Kidney capillary endothelial cell (primary cell): ENCODE measurements at regions not wholly inside any gene's neighbourhood (a gene's known extent, or its start where the extent isn't known, plus 50 kb on each side); places are given as distances from the start of the nearest gene placed in this dataset.
"Not testable (repeated sequence)": the region's sequence is repeated elsewhere in the genome, so short reads cannot be mapped to it uniquely, and the experiment has no call there.

Experiments
- DNase-seq: peaks from one replicate; pipeline ENCODE4 v3.0.0-alpha.2; 2018; ENCODE audit warnings: low spot score

- no peak for DNase-seq
These were observed 80.5 kb upstream of the CNIH3 start for GRCh38 chr1:224535641-224536040.

- DNase-seq = no peak
These were observed 76.1 kb upstream of the CNIH3 start for GRCh38 chr1:224539971-224540370.

- DNase-seq = no peak
These were observed 75.6 kb upstream of the CNIH3 start for GRCh38 chr1:224540535-224540934.

GRCh38 chr1:224541072-224541790 lies 74.9 kb upstream of the CNIH3 start:
- DNase-seq = no peak

GRCh38 chr1:224541901-224542630 lies 74.1 kb upstream of the CNIH3 start:
- DNase-seq = peak; percentile 26

GRCh38 chr1:224542783-224543440 lies 73.2 kb upstream of the CNIH3 start:
- DNase-seq = peak; percentile 99

GRCh38 chr1:224543453-224543852 lies 72.7 kb upstream of the CNIH3 start:
- DNase-seq = peak; percentile 46

- DNase-seq = peak; percentile 49
These were observed 71.6 kb upstream of the CNIH3 start for GRCh38 chr1:224544346-224545110.

- DNase-seq = no peak
These were observed 70.5 kb upstream of the CNIH3 start for GRCh38 chr1:224545571-224545970.

- no peak for DNase-seq
These were observed 67.4 kb upstream of the CNIH3 start for GRCh38 chr1:224548676-224549075.

- not testable (repeated sequence) for DNase-seq
These were observed 64.9 kb upstream of the CNIH3 start for GRCh38 chr1:224551189-224551588.

- DNase-seq = no peak
These were observed 62.1 kb upstream of the CNIH3 start for GRCh38 chr1:224554056-224554455.

GRCh38 chr1:224554620-224555259 lies 61.4 kb upstream of the CNIH3 start:
- DNase-seq = no peak

GRCh38 chr1:224558904-224559303 lies 57.2 kb upstream of the CNIH3 start:
- DNase-seq = no peak

- no peak for DNase-seq
These were observed 56.0 kb upstream of the CNIH3 start for GRCh38 chr1:224559981-224560728.

- not testable (repeated sequence) for DNase-seq
These were observed 53.2 kb upstream of the CNIH3 start for GRCh38 chr1:224562881-224563280.

- DNase-seq = no peak
These were observed 52.5 kb upstream of the CNIH3 start for GRCh38 chr1:224563666-224564065.

GRCh38 chr1:224564454-224565084 lies 51.5 kb upstream of the CNIH3 start:
- DNase-seq = no peak

- peak; percentile 98 for DNase-seq
These were observed 50.9 kb upstream of the CNIH3 start for GRCh38 chr1:224565186-224565585.

GRCh38 chr1:224565611-224566406 lies 50.3 kb upstream of the CNIH3 start:
- no peak for DNase-seq
